SJSA1 (cell line): ENCODE measurements at regions not wholly inside any gene's neighbourhood (a gene's known extent, or its start where the extent isn't known, plus 50 kb on each side); places are given as distances from the start of the nearest gene placed in this dataset.

Experiments
- DNase-seq, 2 experiments: peaks; one replicate each; pipeline ENCODE4 v3.0.0-alpha.2; 2015 to 2020; ENCODE audit warnings: low spot score in 2 of 2, low read depth in 1 of 2
- H3K27ac ChIP-seq: fragments of 250-450 bp; sonication (Bioruptor Pico); 2 replicates; pipeline ENCODE4 v1.5.1; 2020; ENCODE audit warnings: mild to moderate bottlenecking, moderate library complexity
- H3K27me3 ChIP-seq: fragments of 250-450 bp; sonication (Bioruptor Pico); replicated peaks from 2 replicates; pipeline ENCODE4 v1.5.1; 2020; ENCODE audit warnings: mild to moderate bottlenecking, moderate library complexity
- H3K36me3 ChIP-seq: fragments of 250-450 bp; sonication (Bioruptor Pico); 2 replicates; pipeline ENCODE4 v1.5.1; 2020; ENCODE audit warnings: mild to moderate bottlenecking
- H3K4me1 ChIP-seq: fragments of 250-450 bp; sonication (Bioruptor Pico); replicated peaks from 2 replicates; pipeline ENCODE4 v1.6.1; 2021; ENCODE audit warnings: mild to moderate bottlenecking
- H3K4me3 ChIP-seq: fragments of 250-450 bp; sonication (Bioruptor Pico); 2 replicates; pipeline ENCODE4 v1.5.1; 2020; ENCODE audit warnings: mild to moderate bottlenecking
- H3K9me3 ChIP-seq: fragments of 250-450 bp; sonication (Bioruptor Pico); replicated peaks from 2 replicates; pipeline ENCODE4 v1.5.1; 2020; ENCODE audit warnings: mild to moderate bottlenecking

GRCh38 chr1:81392526-81393226 is 408.1 kb upstream of the ADGRL2 start:
- no peak for DNase-seq
- Histone ChIP-seq H3K36me3 (no peaks in the 10 kb centered on the region), H3K4me3 (no peak overlapping the region), H3K9me3 (0 out of 2 replicates have a peak, but pooled peaks cover 2% of the 10 kb centered on the region), H3K4me1 (no peaks in the 10 kb centered on the region), H3K27ac (no peak overlapping the region), H3K27me3 (no peaks in the 10 kb centered on the region)

GRCh38 chr1:81391125-81391828 is 409.5 kb upstream of the ADGRL2 start:
- Histone ChIP-seq H3K27me3 (no peaks in the 10 kb centered on the region), H3K4me1 (no peaks in the 10 kb centered on the region), H3K27ac (no peak overlapping the region), H3K36me3 (no peaks in the 10 kb centered on the region), H3K9me3 (0 out of 2 replicates have a peak, but pooled peaks cover 2% of the 10 kb centered on the region), H3K4me3 (no peak overlapping the region)
- no peak for DNase-seq

- DNase-seq: no peak
- Histone ChIP-seq H3K36me3 (no peaks in the 10 kb centered on the region), H3K27me3 (no peaks in the 10 kb centered on the region), H3K9me3 (0 out of 2 replicates have a peak, but pooled peaks cover 2% of the 10 kb centered on the region), H3K27ac (no peak overlapping the region), H3K4me1 (no peaks in the 10 kb centered on the region), H3K4me3 (no peak overlapping the region)
Measured at GRCh38 chr1:81388435-81388834, 412.3 kb upstream of the ADGRL2 start.

- no peaks in the 10 kb centered on the region for H3K27me3 ChIP-seq
- no peaks in the 10 kb centered on the region for H3K36me3 ChIP-seq
Measured at GRCh38 chr1:81387446-81387845, 413.3 kb upstream of the ADGRL2 start.

GRCh38 chr1:81382561-81382960 is 418.2 kb upstream of the ADGRL2 start:
- Histone ChIP-seq H3K36me3 (no peaks in the 10 kb centered on the region), H3K4me1 (no peaks in the 10 kb centered on the region), H3K9me3 (no peaks in the 10 kb centered on the region), H3K4me3 (no peak overlapping the region), H3K27ac (no peak overlapping the region), H3K27me3 (peaks cover 5% of the 10 kb centered on the region)
- no peak for DNase-seq

More at GRCh38 chr1:81387446-81387845, 413.3 kb upstream of the ADGRL2 start:
- DNase-seq: no peak
- Histone ChIP-seq H3K9me3 (0 out of 2 replicates have a peak, but pooled peaks cover 2% of the 10 kb centered on the region), H3K4me1 (no peaks in the 10 kb centered on the region), H3K4me3 (no peak overlapping the region), H3K27ac (no peak overlapping the region)

GRCh38 chr1:81381881-81382280 is 418.9 kb upstream of the ADGRL2 start:
- DNase-seq: no peak
- Histone ChIP-seq H3K9me3 (no peaks in the 10 kb centered on the region), H3K4me1 (no peaks in the 10 kb centered on the region)

GRCh38 chr1:81380436-81380835 is 420.3 kb upstream of the ADGRL2 start:
- DNase-seq: no peak
- H3K27me3 ChIP-seq: peaks cover 5% of the 10 kb centered on the region
- H3K36me3 ChIP-seq: no peaks in the 10 kb centered on the region
- H3K9me3 ChIP-seq: no peaks in the 10 kb centered on the region
- H3K4me1 ChIP-seq: no peaks in the 10 kb centered on the region
- no peak overlapping the region for H3K4me3 ChIP-seq
- H3K27ac ChIP-seq: no peak overlapping the region

More at GRCh38 chr1:81381881-81382280, 418.9 kb upstream of the ADGRL2 start:
- Histone ChIP-seq H3K27me3 (peaks cover 5% of the 10 kb centered on the region), H3K4me3 (no peak overlapping the region), H3K27ac (no peak overlapping the region), H3K36me3 (no peaks in the 10 kb centered on the region)

GRCh38 chr1:81379430-81379829 is 421.3 kb upstream of the ADGRL2 start:
- no peak for DNase-seq
- Histone ChIP-seq H3K4me1 (no peaks in the 10 kb centered on the region), H3K4me3 (no peak overlapping the region), H3K27ac (no peak overlapping the region), H3K36me3 (no peaks in the 10 kb centered on the region), H3K27me3 (peaks cover 5% of the 10 kb centered on the region), H3K9me3 (no peaks in the 10 kb centered on the region)

- no peak overlapping the region for H3K27ac ChIP-seq
- DNase-seq: no peak
- H3K4me1 ChIP-seq: no peaks in the 10 kb centered on the region
- no peaks in the 10 kb centered on the region for H3K9me3 ChIP-seq
- no peak overlapping the region for H3K4me3 ChIP-seq
- no peaks in the 10 kb centered on the region for H3K36me3 ChIP-seq
- peaks cover 5% of the 10 kb centered on the region for H3K27me3 ChIP-seq
Measured at GRCh38 chr1:81377406-81377805, 423.3 kb upstream of the ADGRL2 start.

- H3K9me3 ChIP-seq: no peaks in the 10 kb centered on the region
- no peak overlapping the region for H3K4me3 ChIP-seq
- H3K4me1 ChIP-seq: no peaks in the 10 kb centered on the region
- no peak overlapping the region for H3K27ac ChIP-seq
- no peak for DNase-seq
- H3K36me3 ChIP-seq: no peaks in the 10 kb centered on the region
- H3K27me3 ChIP-seq: no peaks in the 10 kb centered on the region
Measured at GRCh38 chr1:81375884-81376548, 424.7 kb upstream of the ADGRL2 start.

GRCh38 chr1:81374481-81374880 is 426.3 kb upstream of the ADGRL2 start:
- H3K27ac ChIP-seq: no peak overlapping the region
- no peak overlapping the region for H3K4me3 ChIP-seq
- H3K27me3 ChIP-seq: no peaks in the 10 kb centered on the region
- H3K36me3 ChIP-seq: no peaks in the 10 kb centered on the region
- H3K9me3 ChIP-seq: no peaks in the 10 kb centered on the region
- DNase-seq: no peak
- H3K4me1 ChIP-seq: no peaks in the 10 kb centered on the region

GRCh38 chr1:81371864-81372263 is 428.9 kb upstream of the ADGRL2 start:
- H3K27ac ChIP-seq: no peak overlapping the region
- H3K27me3 ChIP-seq: no peaks in the 10 kb centered on the region
- H3K4me1 ChIP-seq: no peaks in the 10 kb centered on the region

GRCh38 chr1:81369833-81370232 is 430.9 kb upstream of the ADGRL2 start:
- Histone ChIP-seq H3K4me1 (no peaks in the 10 kb centered on the region), H3K27me3 (no peaks in the 10 kb centered on the region), H3K9me3 (no peaks in the 10 kb centered on the region), H3K36me3 (no peaks in the 10 kb centered on the region), H3K4me3 (no peak overlapping the region), H3K27ac (no peak overlapping the region)
- DNase-seq: no peak

More at GRCh38 chr1:81371864-81372263, 428.9 kb upstream of the ADGRL2 start:
- Histone ChIP-seq H3K4me3 (no peak overlapping the region), H3K9me3 (no peaks in the 10 kb centered on the region), H3K36me3 (no peaks in the 10 kb centered on the region)
- no peak for DNase-seq

- Histone ChIP-seq H3K36me3 (no peaks in the 10 kb centered on the region), H3K9me3 (no peaks in the 10 kb centered on the region), H3K4me1 (no peaks in the 10 kb centered on the region), H3K4me3 (no peak overlapping the region), H3K27me3 (no peaks in the 10 kb centered on the region), H3K27ac (no peak overlapping the region)
- no peak for DNase-seq
Measured at GRCh38 chr1:81366173-81366572, 434.6 kb upstream of the ADGRL2 start.
